Smooth muscle cell (in vitro differentiated cells): ENCODE measurements at regions not wholly inside any gene's neighbourhood (a gene's known extent, or its start where the extent isn't known, plus 50 kb on each side); places are given as distances from the start of the nearest gene placed in this dataset.

Experiments used
- DNase-seq: peaks from one replicate; lab custom pipeline; 2025; ENCODE audit not compliant: unreplicated experiment; lab: John Stamatoyannopoulos, UW
- H2AFZ ChIP-seq: fragments of 200-600 bp; sonication (generic); 2 replicates; pipeline ENCODE4 v1.6.0; 2016; ENCODE audit warnings: antibody characterized with exemption, low read depth, mild to moderate bottlenecking
- H3F3A ChIP-seq: fragments of 200-600 bp; sonication (generic); 2 replicates; pipeline ENCODE4 v1.6.0; 2017; ENCODE audit warnings: antibody characterized with exemption, low read depth
- H3K27ac ChIP-seq: fragments of 200-600 bp; sonication (generic); 2 replicates; pipeline ENCODE4 v1.5.1; 2016; ENCODE audit warnings: low read depth, mild to moderate bottlenecking
- H3K27me3 ChIP-seq: fragments of 200-600 bp; sonication (generic); 2 replicates; pipeline ENCODE4 v1.6.1; 2016; ENCODE audit warnings: low read depth, mild to moderate bottlenecking
- H3K36me3 ChIP-seq: fragments of 200-600 bp; sonication (generic); 2 replicates; pipeline ENCODE4 v1.5.1; 2016; ENCODE audit warnings: low read depth
- H3K4me1 ChIP-seq: fragments of 200-600 bp; sonication (generic); 2 replicates; pipeline ENCODE4 v1.5.1; 2016; ENCODE audit warnings: low read depth
- H3K4me2 ChIP-seq: fragments of 200-600 bp; sonication (generic); 2 replicates; pipeline ENCODE4 v1.6.0; 2016; ENCODE audit warnings: mild to moderate bottlenecking
- H3K4me3 ChIP-seq: fragments of 200-600 bp; sonication (generic); 2 replicates; pipeline ENCODE4 v1.5.1; 2016; ENCODE audit warnings: mild to moderate bottlenecking
- H3K79me2 ChIP-seq: fragments of 200-600 bp; sonication (generic); 2 replicates; pipeline ENCODE4 v1.6.0; 2016; ENCODE audit warnings: low read depth, mild to moderate bottlenecking
- H3K9ac ChIP-seq: fragments of 200-600 bp; sonication (generic); 2 replicates; pipeline ENCODE4 v1.6.0; 2016; ENCODE audit warnings: low read depth
- H3K9me3 ChIP-seq: fragments of 200-600 bp; sonication (generic); replicated peaks from 2 replicates; pipeline ENCODE4 v1.5.1; 2016; ENCODE audit warnings: low read depth
- H4K20me1 ChIP-seq: fragments of 200-600 bp; sonication (generic); 2 replicates; pipeline ENCODE4 v1.6.0; 2016; ENCODE audit warnings: low read depth
- CTCF ChIP-seq: fragments of 200-600 bp; sonication (generic); IDR thresholded peaks from 2 replicates; pipeline ENCODE4 v1.5.1; 2017; ENCODE audit warnings: borderline replicate concordance, mild to moderate bottlenecking, antibody characterized with exemption; ENCODE audit not compliant: insufficient read depth, poor library complexity, severe bottlenecking
- WGBS: methylation state at CpG from one replicate; pipeline ENCODE4 v1.1.7; 2016; ENCODE audit warnings: low lambda C conversion rate; 5-methylcytosine and 5-hydroxymethylcytosine counted together

GRCh38 chr6:56353860-56354259 is 106.5 kb upstream of the COL21A1 start:
- Histone ChIP-seq H3F3A (no peaks in the 10 kb centered on the region), H3K4me1 (peaks cover 8% of the 10 kb centered on the region), H3K4me3 (no peak overlapping the region), H3K79me2 (no peaks in the 10 kb centered on the region), H3K9ac (no peak overlapping the region), H3K36me3 (no peaks in the 10 kb centered on the region), H3K27ac (no peak overlapping the region), H3K4me2 (no peak overlapping the region), H2AFZ (no peak overlapping the region), H4K20me1 (no peaks in the 10 kb centered on the region), H3K9me3 (no peaks in the 10 kb centered on the region), H3K27me3 (no peaks in the 10 kb centered on the region)
- DNase-seq, result no peak
- TF ChIP-seq CTCF, result no peak

- Histone ChIP-seq H3K4me1 (peaks cover 26% of the 10 kb centered on the region), H3F3A (no peaks in the 10 kb centered on the region)
Observed at GRCh38 chr6:56350628-56351260, 103.4 kb upstream of the COL21A1 start.

GRCh38 chr6:56349194-56349593 is 101.8 kb upstream of the COL21A1 start:
- Histone ChIP-seq H3K4me2 (peak overlapping the region; percentile 53), H3K9me3 (no peaks in the 10 kb centered on the region)
- DNase-seq, result no peak

More at GRCh38 chr6:56350628-56351260, 103.4 kb upstream of the COL21A1 start:
- no peak overlapping the region for H3K9ac ChIP-seq
- H3K4me3 ChIP-seq, result no peak overlapping the region
- no peaks in the 10 kb centered on the region for H3K27me3 ChIP-seq
- no peak overlapping the region for H3K27ac ChIP-seq
- no peaks in the 10 kb centered on the region for H3K9me3 ChIP-seq
- no peak for DNase-seq
- 96% methylated on average over 6 of the region's 6 CpGs for WGBS
- no peaks in the 10 kb centered on the region for H4K20me1 ChIP-seq
- no peaks in the 10 kb centered on the region for H3K36me3 ChIP-seq
- H3K4me2 ChIP-seq, result no peak overlapping the region
- H2AFZ ChIP-seq, result no peak overlapping the region
- no peaks in the 10 kb centered on the region for H3K79me2 ChIP-seq
- TF ChIP-seq CTCF, result no peak

More at GRCh38 chr6:56349194-56349593, 101.8 kb upstream of the COL21A1 start:
- H3K4me3 ChIP-seq, result no peak overlapping the region
- no peak overlapping the region for H3K9ac ChIP-seq
- no peak overlapping the region for H2AFZ ChIP-seq
- WGBS, result 71% methylated on average over 3 of the region's 3 CpGs
- no peak for TF ChIP-seq CTCF
- no peaks in the 10 kb centered on the region for H3F3A ChIP-seq
- no peaks in the 10 kb centered on the region for H4K20me1 ChIP-seq
- H3K79me2 ChIP-seq, result no peaks in the 10 kb centered on the region
- no peaks in the 10 kb centered on the region for H3K36me3 ChIP-seq
- no peaks in the 10 kb centered on the region for H3K27me3 ChIP-seq
- H3K27ac ChIP-seq, result no peak overlapping the region
- H3K4me1 ChIP-seq, result peaks cover 26% of the 10 kb centered on the region
